HG02852 (cell line): ENCODE measurements at regions not wholly inside any gene's neighbourhood (a gene's known extent, or its start where the extent isn't known, plus 50 kb on each side); places are given as distances from the start of the nearest gene placed in this dataset.
"Not testable (repeated sequence)": the region's sequence is repeated elsewhere in the genome, so short reads cannot be mapped to it uniquely, and the experiment has no call there.

Source experiments
- ATAC-seq: cut with Tn5 transposase; IDR thresholded peaks from one replicate; pipeline ENCODE4 v1.9.1; 2021; ENCODE audit warnings: mild to moderate bottlenecking, moderate library complexity; ENCODE audit not compliant: unreplicated experiment

GRCh38 chr2:175282886-175283285 is 101.4 kb upstream of the ATP5MC3 start:
- no peak for ATAC-seq

- peak; percentile 48 for ATAC-seq
Observed at GRCh38 chr2:175282300-175282699, 100.8 kb upstream of the ATP5MC3 start.

- ATAC-seq = no peak
Observed at GRCh38 chr2:175277772-175278171, 96.3 kb upstream of the ATP5MC3 start.

GRCh38 chr2:175275539-175275938 is 94.0 kb upstream of the ATP5MC3 start:
- ATAC-seq = no peak

GRCh38 chr2:175259164-175259563 is 77.7 kb upstream of the ATP5MC3 start:
- no peak for ATAC-seq

GRCh38 chr2:175256806-175257585 is 75.5 kb upstream of the ATP5MC3 start:
- ATAC-seq = no peak

- ATAC-seq = not testable (repeated sequence)
Observed at GRCh38 chr2:175256391-175256790, 74.9 kb upstream of the ATP5MC3 start.

- no peak for ATAC-seq
Observed at GRCh38 chr2:175253871-175254270, 72.4 kb upstream of the ATP5MC3 start.

- ATAC-seq = no peak
Observed at GRCh38 chr2:175251425-175252041, 70.0 kb upstream of the ATP5MC3 start.

GRCh38 chr2:175247159-175247558 is 65.6 kb upstream of the ATP5MC3 start:
- no peak for ATAC-seq

GRCh38 chr2:175244697-175245096 is 63.2 kb upstream of the ATP5MC3 start:
- no peak for ATAC-seq

- ATAC-seq = no peak
Observed at GRCh38 chr2:175241691-175242090, 60.2 kb upstream of the ATP5MC3 start.

- not testable (repeated sequence) for ATAC-seq
Observed at GRCh38 chr2:175240033-175240432, 58.5 kb upstream of the ATP5MC3 start.

GRCh38 chr2:175236930-175237329 is 55.4 kb upstream of the ATP5MC3 start:
- no peak for ATAC-seq

- ATAC-seq = peak; percentile 66
Observed at GRCh38 chr2:175234650-175235049, 53.1 kb upstream of the ATP5MC3 start.

GRCh38 chr2:175234153-175234552 is 52.6 kb upstream of the ATP5MC3 start:
- no peak for ATAC-seq

- ATAC-seq = no peak
Observed at GRCh38 chr2:175233135-175233719, 51.7 kb upstream of the ATP5MC3 start.
